Epithelial cell of esophagus (primary cell): ENCODE measurements at regions not wholly inside any gene's neighbourhood (a gene's known extent, or its start where the extent isn't known, plus 50 kb on each side); places are given as distances from the start of the nearest gene placed in this dataset.

ENCODE experiments used
- DNase-seq: peaks from one replicate; pipeline ENCODE4 v3.0.0; 2010; ENCODE audit warnings: low read depth
- H3K4me3 ChIP-seq: 2 replicates; pipeline ENCODE4 v1.5.1; 2011; ENCODE audit warnings: mild to moderate bottlenecking, low read length, control low read depth
- TF ChIP-seq, protein P1 (sequence below): IDR thresholded peaks from 2 replicates; pipeline ENCODE4 v1.5.1; 2011; ENCODE audit warnings: low read depth, mild to moderate bottlenecking, low read length, control low read depth, inconsistent platforms; ENCODE audit not compliant: insufficient read depth; ENCODE audit errors: missing control alignments

GRCh38 chr6:11333132-11333849 is 100.8 kb upstream of the NEDD9 start:
- no peak overlapping the region for H3K4me3 ChIP-seq
- TF ChIP-seq, protein P1, sequence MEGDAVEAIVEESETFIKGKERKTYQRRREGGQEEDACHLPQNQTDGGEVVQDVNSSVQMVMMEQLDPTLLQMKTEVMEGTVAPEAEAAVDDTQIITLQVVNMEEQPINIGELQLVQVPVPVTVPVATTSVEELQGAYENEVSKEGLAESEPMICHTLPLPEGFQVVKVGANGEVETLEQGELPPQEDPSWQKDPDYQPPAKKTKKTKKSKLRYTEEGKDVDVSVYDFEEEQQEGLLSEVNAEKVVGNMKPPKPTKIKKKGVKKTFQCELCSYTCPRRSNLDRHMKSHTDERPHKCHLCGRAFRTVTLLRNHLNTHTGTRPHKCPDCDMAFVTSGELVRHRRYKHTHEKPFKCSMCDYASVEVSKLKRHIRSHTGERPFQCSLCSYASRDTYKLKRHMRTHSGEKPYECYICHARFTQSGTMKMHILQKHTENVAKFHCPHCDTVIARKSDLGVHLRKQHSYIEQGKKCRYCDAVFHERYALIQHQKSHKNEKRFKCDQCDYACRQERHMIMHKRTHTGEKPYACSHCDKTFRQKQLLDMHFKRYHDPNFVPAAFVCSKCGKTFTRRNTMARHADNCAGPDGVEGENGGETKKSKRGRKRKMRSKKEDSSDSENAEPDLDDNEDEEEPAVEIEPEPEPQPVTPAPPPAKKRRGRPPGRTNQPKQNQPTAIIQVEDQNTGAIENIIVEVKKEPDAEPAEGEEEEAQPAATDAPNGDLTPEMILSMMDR: no peak
- DNase-seq: no peak

DNA sequence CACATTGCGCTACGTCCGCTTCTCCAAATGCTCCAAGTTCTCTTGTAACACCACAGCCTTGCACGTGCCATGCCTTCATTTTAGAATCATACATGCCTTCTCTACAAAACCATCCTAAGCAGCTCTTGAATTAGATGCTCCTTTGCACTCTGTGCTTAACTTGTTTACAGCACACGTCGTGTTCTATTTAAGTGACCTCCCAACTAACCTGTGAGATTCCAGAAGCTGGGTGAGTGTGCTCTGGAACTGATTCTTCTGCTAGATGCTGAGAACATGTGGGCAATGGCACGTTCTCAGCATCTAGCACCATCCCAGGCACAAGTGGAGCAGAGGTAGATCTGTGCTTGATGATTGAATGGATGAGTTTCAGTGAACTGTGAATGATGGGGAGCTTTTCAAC is 100.0 kb upstream of the NEDD9 start:
- H3K4me3 ChIP-seq: no peak overlapping the region
- no peak for DNase-seq
- TF ChIP-seq, protein P1: no peak

- no peak for DNase-seq
- no peak overlapping the region for H3K4me3 ChIP-seq
- TF ChIP-seq, protein P1: no peak
Observed at GRCh38 chr6:11331111-11331510, 98.6 kb upstream of the NEDD9 start.

- TF ChIP-seq, protein P1: no peak
- no peak for DNase-seq
- H3K4me3 ChIP-seq: no peak overlapping the region
Observed at GRCh38 chr6:11330413-11330760, 97.9 kb upstream of the NEDD9 start.

GRCh38 chr6:11329726-11330412 is 97.4 kb upstream of the NEDD9 start:
- DNase-seq: no peak
- TF ChIP-seq, protein P1: no peak
- H3K4me3 ChIP-seq: no peak overlapping the region

DNA sequence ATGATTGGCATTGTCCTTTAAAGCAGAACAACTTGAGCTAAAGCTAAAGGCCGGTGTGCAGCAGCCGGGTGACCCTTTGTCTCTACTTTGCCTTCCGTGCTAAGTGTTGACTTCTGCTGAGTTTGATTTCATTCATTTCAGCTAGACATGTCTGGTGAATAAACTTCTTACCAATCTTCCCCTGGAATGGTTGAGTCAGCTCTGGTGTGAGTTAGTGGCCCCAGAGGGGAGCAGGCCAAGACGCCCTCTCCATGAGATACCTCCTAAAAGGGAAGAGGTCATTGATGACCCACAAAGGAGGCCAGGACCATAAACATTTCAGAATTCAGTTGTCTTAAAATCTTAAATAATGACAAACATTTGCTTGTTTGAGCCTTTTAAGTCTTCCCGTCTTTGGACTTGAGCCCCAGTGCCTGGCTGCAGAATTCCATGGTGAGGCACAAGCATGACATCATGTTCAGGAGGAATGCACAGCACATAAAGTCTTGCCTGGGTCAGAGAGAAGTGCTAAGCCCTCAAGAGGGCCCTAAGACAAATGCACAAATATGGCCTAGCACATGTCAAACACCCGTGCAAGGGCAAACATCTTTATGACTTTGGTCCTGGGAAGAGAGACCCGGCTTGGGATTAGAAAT is 96.3 kb upstream of the NEDD9 start:
- TF ChIP-seq, protein P1: no peak
- H3K4me3 ChIP-seq: no peak overlapping the region
- DNase-seq: no peak
